Kasumi-1 (cell line): ENCODE measurements at regions not wholly inside any gene's neighbourhood (a gene's known extent, or its start where the extent isn't known, plus 50 kb on each side); places are given as distances from the start of the nearest gene placed in this dataset.
"Not testable (repeated sequence)": the region's sequence is repeated elsewhere in the genome, so short reads cannot be mapped to it uniquely, and the experiment has no call there.

Experiments used
- DNase-seq, 2 experiments: peaks; one replicate each; lab custom pipeline; 2025; lab: John Stamatoyannopoulos, UW

- no peak for DNase-seq
Observed at GRCh38 chr9:13941714-13942113, 372.2 kb downstream of the NFIB start.

- no peak for DNase-seq
Observed at GRCh38 chr9:13939701-13940490, 374.0 kb downstream of the NFIB start.

GRCh38 chr9:13939134-13939533 is 374.8 kb downstream of the NFIB start:
- DNase-seq = no peak

- DNase-seq = no peak
Observed at GRCh38 chr9:13934416-13934815, 379.5 kb downstream of the NFIB start.

- DNase-seq = no peak
Observed at GRCh38 chr9:13933268-13933656, 380.7 kb downstream of the NFIB start.

GRCh38 chr9:13932528-13933267 is 381.2 kb downstream of the NFIB start:
- no peak for DNase-seq

- no peak for DNase-seq
Observed at GRCh38 chr9:13929013-13929412, 384.9 kb downstream of the NFIB start.

GRCh38 chr9:13923381-13923780 is 390.6 kb downstream of the NFIB start:
- no peak for DNase-seq

- DNase-seq = no peak
Observed at GRCh38 chr9:13920557-13920956, 393.4 kb downstream of the NFIB start.

GRCh38 chr9:13919401-13919800 is 394.5 kb downstream of the NFIB start:
- no peak for DNase-seq

GRCh38 chr9:13917534-13917933 is 396.4 kb downstream of the NFIB start:
- no peak for DNase-seq

- no peak for DNase-seq
Observed at GRCh38 chr9:13915591-13916301, 398.2 kb downstream of the NFIB start.

GRCh38 chr9:13915131-13915530 is 398.8 kb downstream of the NFIB start:
- DNase-seq = no peak

GRCh38 chr9:13911473-13911872 is 402.5 kb downstream of the NFIB start:
- no peak for DNase-seq

GRCh38 chr9:13907842-13908241 is 406.1 kb downstream of the NFIB start:
- not testable (repeated sequence) for DNase-seq

- DNase-seq = no peak
Observed at GRCh38 chr9:13904746-13905145, 409.2 kb downstream of the NFIB start.

- no peak for DNase-seq
Observed at GRCh38 chr9:13904311-13904710, 409.6 kb downstream of the NFIB start.

- DNase-seq = no peak
Observed at GRCh38 chr9:13902286-13903066, 411.5 kb downstream of the NFIB start.

GRCh38 chr9:13901176-13901575 is 412.8 kb downstream of the NFIB start:
- no peak for DNase-seq

- DNase-seq = no peak
Observed at GRCh38 chr9:13900449-13900848, 413.5 kb downstream of the NFIB start.

- no peak for DNase-seq
Observed at GRCh38 chr9:13899924-13900323, 414.0 kb downstream of the NFIB start.

- no peak for DNase-seq
Observed at GRCh38 chr9:13898957-13899356, 415.0 kb downstream of the NFIB start.
